HAP-1 (cell line): ENCODE measurements at regions not wholly inside any gene's neighbourhood (a gene's known extent, or its start where the extent isn't known, plus 50 kb on each side); places are given as distances from the start of the nearest gene placed in this dataset.

Source experiments
- DNase-seq, 2 experiments: peaks; one replicate each; pipeline ENCODE4 v3.0.0-alpha.2; 2016 to 2020; ENCODE audit warnings: low spot score in 2 of 2
- H3K27me3 ChIP-seq: fragments of 250-450 bp; sonication (Bioruptor Pico); 2 replicates; pipeline ENCODE4 v1.5.1; 2020; ENCODE audit warnings: low read depth, mild to moderate bottlenecking, moderate library complexity
- H3K36me3 ChIP-seq: fragments of 250-450 bp; sonication (Bioruptor Pico); replicated peaks from 2 replicates; pipeline ENCODE4 v1.5.1; 2020; ENCODE audit warnings: mild to moderate bottlenecking
- H3K4me1 ChIP-seq: fragments of 250-450 bp; sonication (Bioruptor Pico); 2 replicates; pipeline ENCODE4 v1.5.1; 2020; ENCODE audit warnings: mild to moderate bottlenecking
- H3K4me3 ChIP-seq: fragments of 250-450 bp; sonication (Bioruptor Pico); 2 replicates; pipeline ENCODE4 v1.5.1; 2020; ENCODE audit warnings: mild to moderate bottlenecking, moderate library complexity
- H3K9me3 ChIP-seq: fragments of 250-450 bp; sonication (Bioruptor Pico); 2 replicates; pipeline ENCODE4 v1.5.1; 2020; ENCODE audit warnings: mild to moderate bottlenecking, moderate library complexity
- in situ Hi-C: fragments of 300-500 bp; cut with MboI; formaldehyde crosslinking; loops from 3 replicates; pipeline ENCODE4 v1.14.3; 2020; ENCODE audit warnings: low sequenced_read_pairs, inconsistent platforms, mixed read lengths

GRCh38 chr5:173762930-173763329 is 125.2 kb upstream of the CPEB4 start:
- H3K9me3 ChIP-seq = no peaks in the 10 kb centered on the region
- no peaks in the 10 kb centered on the region for H3K36me3 ChIP-seq
- no peak for DNase-seq
- no peaks in the 10 kb centered on the region for H3K27me3 ChIP-seq
- H3K4me3 ChIP-seq = no peak overlapping the region
- no peaks in the 10 kb centered on the region for H3K4me1 ChIP-seq
- in situ Hi-C loops = no loop called here

DNA sequence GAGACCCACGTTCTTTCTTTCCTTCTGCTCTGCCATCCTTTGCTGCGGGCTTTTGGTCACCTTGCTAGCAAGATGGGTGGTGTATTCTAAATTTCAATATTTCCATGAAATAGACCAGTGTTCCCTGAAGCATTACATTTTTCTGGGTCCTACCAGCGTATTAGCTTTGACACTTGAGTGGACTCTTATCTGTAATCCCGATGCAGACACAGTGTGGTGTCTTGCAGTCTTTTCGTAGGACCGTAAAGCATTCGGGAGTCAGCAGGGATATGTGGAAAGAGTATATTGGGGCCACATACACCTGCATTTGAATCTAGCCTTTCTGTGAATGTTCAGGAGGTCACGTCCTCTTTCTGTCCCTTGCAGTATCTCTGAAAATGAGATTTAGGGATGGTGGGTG is 124.7 kb upstream of the CPEB4 start:
- no peaks in the 10 kb centered on the region for H3K36me3 ChIP-seq
- in situ Hi-C loops = no loop called here
- no peak for DNase-seq
- H3K4me1 ChIP-seq = no peaks in the 10 kb centered on the region
- no peak overlapping the region for H3K4me3 ChIP-seq
- no peaks in the 10 kb centered on the region for H3K27me3 ChIP-seq
- H3K9me3 ChIP-seq = no peaks in the 10 kb centered on the region

- in situ Hi-C loops = no loop called here
- DNase-seq = no peak
- Histone ChIP-seq H3K4me3 (no peak overlapping the region), H3K36me3 (no peaks in the 10 kb centered on the region), H3K27me3 (no peaks in the 10 kb centered on the region), H3K9me3 (no peaks in the 10 kb centered on the region), H3K4me1 (no peaks in the 10 kb centered on the region)
These were observed 123.7 kb upstream of the CPEB4 start for GRCh38 chr5:173764332-173765028.

GRCh38 chr5:173765029-173765644 is 123.0 kb upstream of the CPEB4 start:
- no peak for DNase-seq
- in situ Hi-C loops = no loop called here
- Histone ChIP-seq H3K4me3 (no peak overlapping the region), H3K27me3 (no peaks in the 10 kb centered on the region), H3K4me1 (no peaks in the 10 kb centered on the region), H3K36me3 (no peaks in the 10 kb centered on the region), H3K9me3 (no peaks in the 10 kb centered on the region)

GRCh38 chr5:173765661-173766060 is 122.5 kb upstream of the CPEB4 start:
- Histone ChIP-seq H3K4me1 (no peaks in the 10 kb centered on the region), H3K27me3 (no peaks in the 10 kb centered on the region), H3K9me3 (no peaks in the 10 kb centered on the region), H3K4me3 (no peak overlapping the region), H3K36me3 (no peaks in the 10 kb centered on the region)
- no peak for DNase-seq
- in situ Hi-C loops = no loop called here

DNA sequence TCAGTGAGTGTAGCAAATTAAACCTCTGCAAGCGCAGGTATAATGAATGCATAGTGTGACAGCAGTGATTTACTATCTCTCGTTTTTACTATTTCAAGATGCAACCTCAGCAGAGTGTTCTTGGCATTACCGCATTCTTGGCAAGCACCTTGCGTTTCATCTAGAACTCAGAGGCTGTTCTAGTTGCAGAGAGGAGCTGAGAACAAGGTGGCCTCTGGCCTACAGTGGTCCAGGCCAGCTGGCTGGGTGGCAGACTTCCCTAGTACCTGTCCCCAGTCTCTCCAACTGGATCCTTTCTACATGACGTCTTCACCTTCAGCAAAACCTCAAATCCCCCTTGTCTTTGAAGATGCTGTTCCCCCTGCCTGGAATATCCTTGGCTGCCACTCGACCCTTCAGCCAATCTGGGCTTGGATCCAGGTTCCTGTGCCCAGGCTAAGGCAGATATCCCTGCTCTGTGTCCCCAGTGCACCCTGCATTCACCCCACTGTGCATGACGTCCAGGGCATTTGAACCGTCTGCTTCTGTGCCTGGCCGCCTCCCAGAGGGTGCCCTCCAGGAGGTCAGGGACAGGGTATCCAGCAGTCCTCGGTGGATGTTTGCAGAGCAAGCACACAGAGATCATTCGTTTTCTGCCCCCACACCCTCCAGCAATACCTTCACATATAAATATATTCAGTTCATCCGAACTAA is 120.4 kb upstream of the CPEB4 start:
- no peaks in the 10 kb centered on the region for H3K9me3 ChIP-seq
- no peaks in the 10 kb centered on the region for H3K27me3 ChIP-seq
- peaks cover 4% of the 10 kb centered on the region for H3K4me1 ChIP-seq
- no peak for DNase-seq
- no peaks in the 10 kb centered on the region for H3K36me3 ChIP-seq
- in situ Hi-C loops = no loop called here
- no peak overlapping the region for H3K4me3 ChIP-seq

- H3K27me3 ChIP-seq = no peaks in the 10 kb centered on the region
- no peak for DNase-seq
- peaks cover 4% of the 10 kb centered on the region for H3K4me1 ChIP-seq
- H3K36me3 ChIP-seq = no peaks in the 10 kb centered on the region
- no peaks in the 10 kb centered on the region for H3K9me3 ChIP-seq
- in situ Hi-C loops = no loop called here
- H3K4me3 ChIP-seq = no peak overlapping the region
These were observed 119.8 kb upstream of the CPEB4 start for GRCh38 chr5:173768267-173768806.

DNA sequence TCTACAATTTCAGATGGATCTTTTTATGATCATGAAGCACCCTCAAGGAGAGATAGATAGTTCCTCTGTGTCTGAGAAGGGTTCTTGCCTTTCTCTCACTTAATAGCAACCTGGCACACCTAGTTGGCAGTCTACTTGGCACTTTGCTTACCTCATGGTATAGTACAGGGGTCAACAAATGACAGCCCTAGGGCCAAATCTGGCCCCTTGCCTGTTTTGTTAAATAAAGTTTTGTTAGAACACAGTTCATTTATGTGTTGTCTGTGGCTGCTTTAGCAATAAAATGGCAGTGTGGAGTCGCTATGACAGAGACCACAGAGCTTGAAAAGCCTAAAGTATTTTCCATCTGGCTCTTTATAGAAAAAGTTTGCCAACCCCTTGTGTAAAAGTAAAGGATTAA is 119.3 kb upstream of the CPEB4 start:
- in situ Hi-C loops = no loop called here
- no peaks in the 10 kb centered on the region for H3K36me3 ChIP-seq
- no peaks in the 10 kb centered on the region for H3K27me3 ChIP-seq
- DNase-seq = no peak
- no peak overlapping the region for H3K4me3 ChIP-seq
- H3K9me3 ChIP-seq = no peaks in the 10 kb centered on the region
- peaks cover 4% of the 10 kb centered on the region for H3K4me1 ChIP-seq

DNA sequence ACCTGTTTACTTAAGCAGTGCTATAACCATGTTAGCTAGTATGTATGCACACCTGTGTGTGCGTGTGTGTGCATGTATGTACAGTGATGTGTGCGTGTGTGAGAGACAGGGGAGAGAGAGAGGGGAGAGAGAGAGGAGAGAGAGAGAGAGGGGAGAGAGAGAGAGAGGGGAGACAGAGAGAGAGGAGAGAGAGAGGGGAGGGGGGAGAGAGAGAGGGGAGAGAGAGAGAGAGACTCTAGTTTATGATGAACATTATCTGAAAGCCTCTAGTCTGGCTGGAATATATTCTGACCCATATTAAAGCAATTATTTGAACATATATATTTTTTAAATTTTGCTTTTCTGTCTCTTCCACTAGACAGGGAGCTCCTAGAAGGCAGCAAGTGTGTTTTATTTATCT is 117.5 kb upstream of the CPEB4 start:
- H3K9me3 ChIP-seq = no peaks in the 10 kb centered on the region
- no peaks in the 10 kb centered on the region for H3K36me3 ChIP-seq
- no peak for DNase-seq
- in situ Hi-C loops = no loop called here
- H3K27me3 ChIP-seq = no peaks in the 10 kb centered on the region
- no peak overlapping the region for H3K4me3 ChIP-seq
- peaks cover 4% of the 10 kb centered on the region for H3K4me1 ChIP-seq

GRCh38 chr5:173771121-173771724 is 116.9 kb upstream of the CPEB4 start:
- no peaks in the 10 kb centered on the region for H3K36me3 ChIP-seq
- H3K9me3 ChIP-seq = no peaks in the 10 kb centered on the region
- in situ Hi-C loops = no loop called here
- no peaks in the 10 kb centered on the region for H3K27me3 ChIP-seq
- no peak overlapping the region for H3K4me3 ChIP-seq
- peak in 1 of 2 experiments; percentile 16 for DNase-seq
- H3K4me1 ChIP-seq = peaks cover 4% of the 10 kb centered on the region

GRCh38 chr5:173771725-173772383 is 116.3 kb upstream of the CPEB4 start:
- no peak for DNase-seq
- in situ Hi-C loops = no loop called here
- Histone ChIP-seq H3K4me3 (no peak overlapping the region), H3K4me1 (peaks cover 4% of the 10 kb centered on the region), H3K27me3 (no peaks in the 10 kb centered on the region), H3K36me3 (no peaks in the 10 kb centered on the region), H3K9me3 (no peaks in the 10 kb centered on the region)

- Histone ChIP-seq H3K27me3 (no peaks in the 10 kb centered on the region), H3K4me1 (peaks cover 4% of the 10 kb centered on the region), H3K9me3 (no peaks in the 10 kb centered on the region), H3K4me3 (no peak overlapping the region), H3K36me3 (no peaks in the 10 kb centered on the region)
- in situ Hi-C loops = no loop called here
- DNase-seq = no peak
These were observed 115.6 kb upstream of the CPEB4 start for GRCh38 chr5:173772384-173773059.

DNA sequence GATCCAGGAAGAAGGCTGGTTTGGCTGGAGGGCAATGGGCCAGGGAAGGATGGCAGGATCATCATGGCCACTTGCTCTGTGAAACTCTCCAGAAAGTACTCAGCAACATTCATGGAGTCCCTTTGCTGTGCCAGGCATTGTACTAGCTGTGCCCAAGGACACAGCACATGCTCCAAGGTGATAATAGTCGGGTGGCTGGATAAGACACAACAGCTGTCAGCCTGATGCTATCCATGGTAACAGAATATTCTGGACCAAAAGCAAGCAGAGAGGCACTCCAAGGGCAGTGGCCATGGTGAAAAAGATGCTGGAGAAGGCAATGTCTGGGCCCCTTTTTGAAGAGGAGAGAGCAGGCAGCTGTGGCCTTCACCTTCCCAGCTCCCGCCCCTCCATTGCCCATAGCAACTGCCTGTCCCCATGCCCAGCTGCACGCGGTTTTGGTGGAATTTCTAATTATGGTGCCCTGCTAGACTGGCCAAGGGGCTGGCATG is 113.8 kb upstream of the CPEB4 start:
- no peak for DNase-seq
- in situ Hi-C loops = no loop called here

More for the DNA sequence above, 113.8 kb upstream of the CPEB4 start:
- Histone ChIP-seq H3K36me3 (no peaks in the 10 kb centered on the region), H3K4me3 (no peak overlapping the region), H3K27me3 (no peaks in the 10 kb centered on the region), H3K9me3 (no peaks in the 10 kb centered on the region), H3K4me1 (peaks cover 4% of the 10 kb centered on the region)
